LNCaP clone FGC (cell line): ENCODE measurements at regions not wholly inside any gene's neighbourhood (a gene's known extent, or its start where the extent isn't known, plus 50 kb on each side); places are given as distances from the start of the nearest gene placed in this dataset.

Experiments
- DNase-seq: peaks from one replicate; pipeline ENCODE4 v3.0.0-alpha.2; 2011; ENCODE audit warnings: low read depth
- H3K4me3 ChIP-seq: 2 replicates; pipeline ENCODE4 v1.5.1; 2011; ENCODE audit warnings: mild to moderate bottlenecking, low read depth, low read length, control low read depth
- CTCF ChIP-seq: IDR thresholded peaks from 2 replicates; pipeline ENCODE4 v1.5.1; 2012; ENCODE audit warnings: mild to moderate bottlenecking; ENCODE audit not compliant: control insufficient read depth, insufficient read depth; ENCODE audit errors: extremely low read depth

- no peak for TF ChIP-seq CTCF
- no peak overlapping the region for H3K4me3 ChIP-seq
These were observed 278.7 kb upstream of the SOX2 start for GRCh38 chr3:181432992-181433391.

GRCh38 chr3:181431748-181432147 is 280.0 kb upstream of the SOX2 start:
- no peak overlapping the region for H3K4me3 ChIP-seq
- TF ChIP-seq CTCF: no peak
- DNase-seq: no peak

More at GRCh38 chr3:181432992-181433391, 278.7 kb upstream of the SOX2 start:
- DNase-seq: no peak

- H3K4me3 ChIP-seq: no peak overlapping the region
- DNase-seq: no peak
- no peak for TF ChIP-seq CTCF
These were observed 286.7 kb upstream of the SOX2 start for GRCh38 chr3:181425074-181425473.

- no peak for DNase-seq
- no peak overlapping the region for H3K4me3 ChIP-seq
- no peak for TF ChIP-seq CTCF
These were observed 293.5 kb upstream of the SOX2 start for GRCh38 chr3:181418233-181418632.

GRCh38 chr3:181417748-181418147 is 294.0 kb upstream of the SOX2 start:
- TF ChIP-seq CTCF: no peak
- H3K4me3 ChIP-seq: no peak overlapping the region
- DNase-seq: no peak

- no peak for DNase-seq
- TF ChIP-seq CTCF: no peak
- no peak overlapping the region for H3K4me3 ChIP-seq
These were observed 300.9 kb upstream of the SOX2 start for GRCh38 chr3:181410870-181411269.

GRCh38 chr3:181403876-181404660 is 307.7 kb upstream of the SOX2 start:
- DNase-seq: no peak
- no peak for TF ChIP-seq CTCF
- H3K4me3 ChIP-seq: no peak overlapping the region
